Body of pancreas (tissue), 4 donors: ENCODE measurements at regions not wholly inside any gene's neighbourhood (a gene's known extent, or its start where the extent isn't known, plus 50 kb on each side); places are given as distances from the start of the nearest gene placed in this dataset.

ENCODE experiments used
- CTCF ChIP-seq, 7 experiments: fragments of 450-650 bp in 4 of 7; fragments of 200-600 bp in 3 of 7; sonication (generic) in 3 of 7; IDR thresholded peaks; one replicate each; pipeline ENCODE4 v1.5.1; 2016 to 2019; ENCODE audit warnings: antibody characterized with exemption in 7 of 7
- POLR2A ChIP-seq, 3 donors: fragments of 450-650 bp; IDR thresholded peaks; one replicate each; pipeline ENCODE4 v1.6.1; 2016; ENCODE audit warnings: antibody characterized with exemption in 3 of 3, mild to moderate bottlenecking in 2 of 3

- no peak for TF ChIP-seq POLR2A (IDR thresholded peaks at IDR 0.05)
- TF ChIP-seq CTCF (IDR thresholded peaks at IDR 0.05) = no peak
Observed at GRCh38 chr13:44224450-44225149, 149.0 kb upstream of the SERP2 start.
